ENCODE measurements at regions not wholly inside any gene's neighbourhood (a gene's known extent, or its start where the extent isn't known, plus 50 kb on each side); places are given as distances from the start of the nearest gene placed in this dataset.

DNA sequence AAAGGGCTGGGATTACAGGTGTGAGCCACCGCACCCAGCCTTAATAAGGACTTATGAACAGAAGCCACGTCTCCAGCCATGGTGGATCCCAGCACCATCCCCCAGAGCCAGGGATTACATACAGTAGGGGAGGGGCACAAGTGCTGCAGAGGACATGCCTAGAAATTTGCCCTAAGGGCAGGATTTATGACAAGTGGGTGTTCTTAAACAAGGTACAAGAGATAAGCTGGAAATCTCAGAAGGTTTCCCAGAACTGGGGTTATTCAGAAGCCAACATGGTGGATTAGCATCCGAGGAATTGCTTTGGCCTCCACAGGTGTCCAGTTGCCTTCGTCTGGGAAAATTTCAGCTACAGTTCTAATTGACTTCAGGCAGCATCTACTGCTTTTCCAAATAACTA is 114.4 kb upstream of the EGLN3 start:
- no peak for TF ChIP-seq POLR2A (IDR thresholded peaks at IDR 0.05)
- no peak for TF ChIP-seq CTCF (IDR thresholded peaks at IDR 0.05)

All from Peyer's patch (tissue), 4 donors.